ENCODE measurements at regions not wholly inside any gene's neighbourhood (a gene's known extent, or its start where the extent isn't known, plus 50 kb on each side); places are given as distances from the start of the nearest gene placed in this dataset.

DNA sequence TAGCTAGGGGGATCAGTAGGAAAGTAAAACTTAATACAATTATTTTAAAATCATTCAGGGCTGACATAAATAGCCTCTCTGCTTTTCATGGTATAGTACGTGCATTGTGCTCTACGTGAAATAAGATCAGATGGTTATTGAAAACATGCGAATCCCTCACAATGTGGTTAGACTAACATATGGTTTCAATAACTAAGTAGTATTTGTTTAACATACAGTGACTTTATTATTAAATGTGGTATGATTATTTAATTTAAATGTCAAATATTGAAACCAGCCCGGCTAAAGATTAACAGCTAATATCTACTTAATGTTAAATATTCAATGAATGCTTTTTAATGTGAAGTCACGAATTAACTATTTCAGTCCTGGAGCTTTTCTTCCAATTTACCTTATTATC lies 473.9 kb upstream of the THBS1 start:
- no peak for TF ChIP-seq ZKSCAN1 (IDR thresholded peaks at IDR 0.05; ENCODE audit: low read length)
- TF ChIP-seq EZH2 (conservative IDR thresholded peaks at IDR 0.05; ENCODE audit: low read depth, low read length): no peak
- no peak for TF ChIP-seq ZNF17 (CRISPR knock-in tag; IDR thresholded peaks at IDR 0.05)
- TF ChIP-seq ZFP62 (CRISPR knock-in tag; IDR thresholded peaks at IDR 0.05): no peak
- TF ChIP-seq, protein P1, sequence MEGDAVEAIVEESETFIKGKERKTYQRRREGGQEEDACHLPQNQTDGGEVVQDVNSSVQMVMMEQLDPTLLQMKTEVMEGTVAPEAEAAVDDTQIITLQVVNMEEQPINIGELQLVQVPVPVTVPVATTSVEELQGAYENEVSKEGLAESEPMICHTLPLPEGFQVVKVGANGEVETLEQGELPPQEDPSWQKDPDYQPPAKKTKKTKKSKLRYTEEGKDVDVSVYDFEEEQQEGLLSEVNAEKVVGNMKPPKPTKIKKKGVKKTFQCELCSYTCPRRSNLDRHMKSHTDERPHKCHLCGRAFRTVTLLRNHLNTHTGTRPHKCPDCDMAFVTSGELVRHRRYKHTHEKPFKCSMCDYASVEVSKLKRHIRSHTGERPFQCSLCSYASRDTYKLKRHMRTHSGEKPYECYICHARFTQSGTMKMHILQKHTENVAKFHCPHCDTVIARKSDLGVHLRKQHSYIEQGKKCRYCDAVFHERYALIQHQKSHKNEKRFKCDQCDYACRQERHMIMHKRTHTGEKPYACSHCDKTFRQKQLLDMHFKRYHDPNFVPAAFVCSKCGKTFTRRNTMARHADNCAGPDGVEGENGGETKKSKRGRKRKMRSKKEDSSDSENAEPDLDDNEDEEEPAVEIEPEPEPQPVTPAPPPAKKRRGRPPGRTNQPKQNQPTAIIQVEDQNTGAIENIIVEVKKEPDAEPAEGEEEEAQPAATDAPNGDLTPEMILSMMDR (CRISPR knock-in tag; IDR thresholded peaks at IDR 0.05): no peak
- no peak for TF ChIP-seq ASH2L (IDR thresholded peaks at IDR 0.05; ENCODE audit: insufficient read length, low read depth, low read length)
